Common myeloid progenitor, CD34-positive (primary cell): ENCODE measurements at regions not wholly inside any gene's neighbourhood (a gene's known extent, or its start where the extent isn't known, plus 50 kb on each side); places are given as distances from the start of the nearest gene placed in this dataset.
"Not testable (repeated sequence)": the region's sequence is repeated elsewhere in the genome, so short reads cannot be mapped to it uniquely, and the experiment has no call there.

Source experiments
- CTCF ChIA-PET: fragments of 350-600 bp; sonication (Branson Sonifier 250); formaldehyde crosslinking; loops from one replicate; lab custom pipeline; 2021; ENCODE audit warnings: antibody characterized with exemption; lab: Charles Lee
- POLR2A ChIA-PET: fragments of 350-600 bp; sonication (Branson Sonifier 250); formaldehyde crosslinking; loops from one replicate; lab custom pipeline; 2021; ENCODE audit warnings: antibody characterized with exemption; lab: Charles Lee
- DNase-seq, 3 donors: peaks; one replicate each; pipeline versions ENCODE4 v3.0.0 to v3.0.0-alpha.2; 2013
- H3K27ac ChIP-seq, 2 experiments: 1 replicate in 1 of 2; 2 replicates in 1 of 2; pipeline ENCODE4 v1.7.0; 2013; ENCODE audit warnings: inconsistent platforms in 2 of 2, low read length in 2 of 2, mild to moderate bottlenecking in 2 of 2, low read depth in 1 of 2, moderate library complexity in 1 of 2; ENCODE audit not compliant: severe bottlenecking in 2 of 2, insufficient read depth in 1 of 2, poor library complexity in 1 of 2
- H3K27me3 ChIP-seq, 5 experiments: replicated peaks in 2 of 5; 1 replicate in 3 of 5; 2 replicates in 2 of 5; pipeline versions ENCODE4 v1.6.1 to v1.7.0; 2013; ENCODE audit warnings: low read length in 4 of 5, mild to moderate bottlenecking in 2 of 5, moderate library complexity in 2 of 5, inconsistent platforms in 1 of 5; ENCODE audit not compliant: insufficient read depth in 5 of 5, control insufficient read depth in 4 of 5
- H3K36me3 ChIP-seq, 4 experiments: 1 replicate in 2 of 4; 2 replicates in 2 of 4; pipeline versions ENCODE4 v1.6.1 to v1.7.0; 2013; ENCODE audit warnings: low read length in 3 of 4, control low read depth in 1 of 4, mild to moderate bottlenecking in 1 of 4; ENCODE audit not compliant: control insufficient read depth in 4 of 4, insufficient read depth in 4 of 4
- H3K4me1 ChIP-seq, 4 experiments: 1 replicate in 3 of 4; 2 replicates in 1 of 4; pipeline versions ENCODE4 v1.6.1 to v1.7.1; 2013; ENCODE audit warnings: low read length in 3 of 4, mild to moderate bottlenecking in 3 of 4, control low read depth in 1 of 4, inconsistent platforms in 1 of 4, moderate library complexity in 1 of 4; ENCODE audit not compliant: control insufficient read depth in 4 of 4, insufficient read depth in 4 of 4; ENCODE audit errors: control extremely low read depth in 1 of 4
- H3K4me3 ChIP-seq, 7 experiments: 1 replicate in 4 of 7; 2 replicates in 3 of 7; pipeline versions ENCODE4 v1.5.1 to v1.7.0; 2013; ENCODE audit warnings: mild to moderate bottlenecking in 7 of 7, low read length in 6 of 7, moderate library complexity in 6 of 7, inconsistent platforms in 2 of 7, low read depth in 2 of 7, control low read depth in 1 of 7; ENCODE audit not compliant: insufficient read depth in 4 of 7, control insufficient read depth in 1 of 7; ENCODE audit errors: extremely low read depth in 1 of 7
- H3K9me3 ChIP-seq, 5 experiments: 1 replicate in 4 of 5; 2 replicates in 1 of 5; pipeline versions ENCODE4 v1.6.1 to v1.7.1; 2013; ENCODE audit warnings: low read length in 4 of 5, mild to moderate bottlenecking in 2 of 5, inconsistent platforms in 1 of 5, low read depth in 1 of 5, moderate library complexity in 1 of 5; ENCODE audit not compliant: control insufficient read depth in 4 of 5, insufficient read depth in 2 of 5; ENCODE audit errors: control extremely low read depth in 1 of 5
- WGBS: methylation state at CpG from one replicate; pipeline ENCODE4 v1.1.5; 2013; ENCODE audit not compliant: insufficient coverage; 5-methylcytosine and 5-hydroxymethylcytosine counted together

DNA sequence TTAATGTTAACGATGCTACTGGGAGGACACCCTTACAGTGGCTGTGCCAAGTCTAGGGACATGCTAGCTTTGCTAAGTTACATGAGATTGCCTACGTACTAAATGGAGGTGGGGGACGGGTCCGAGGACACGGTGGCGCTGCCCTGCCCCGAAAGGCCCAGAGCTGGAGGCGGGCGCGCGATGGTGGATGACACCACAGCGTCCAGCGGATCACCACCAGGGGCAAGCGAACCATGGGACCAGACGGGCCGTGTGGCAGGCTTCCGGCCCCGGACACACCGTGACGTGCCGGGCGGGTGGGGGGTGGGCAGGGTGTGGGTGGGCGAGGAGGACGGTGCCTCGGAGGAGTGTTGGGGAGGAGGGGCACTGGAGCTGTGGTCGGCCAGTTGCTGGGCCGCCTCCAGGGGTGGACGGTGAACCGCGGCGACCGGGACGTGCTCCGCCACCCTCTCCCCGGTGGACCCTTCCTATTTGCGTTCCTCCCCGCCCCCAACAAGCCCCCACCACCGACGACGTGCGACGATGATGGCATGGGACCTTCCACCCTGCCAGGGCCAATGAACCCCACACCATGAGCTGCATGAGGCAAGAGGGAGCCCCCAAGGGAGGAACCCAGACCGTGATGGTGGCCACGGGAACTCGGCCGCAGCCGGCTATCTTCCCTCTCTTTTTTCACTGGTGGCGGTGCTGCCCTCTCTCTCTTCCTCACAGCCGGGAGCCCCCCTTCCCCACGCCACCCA, 773.3 kb upstream of the DEFB115 start:
- DNase-seq: no peak
- Histone ChIP-seq H3K4me3 (no peak overlapping the region), H3K4me1 (no peaks in the 10 kb centered on the region), H3K27me3 (peaks cover 0 to 7% (median 0%) of the 10 kb centered on the region in 5 experiments), H3K36me3 (no peaks in the 10 kb centered on the region), H3K9me3 (peaks cover 0 to 35% (median 18%) of the 10 kb centered on the region in 5 experiments), H3K27ac (no peak overlapping the region)
- ChIA-PET POLR2A (no interaction called here), CTCF (no interaction called here)
- over 99% methylated on average over 15 of the region's 50 CpGs for WGBS

DNA sequence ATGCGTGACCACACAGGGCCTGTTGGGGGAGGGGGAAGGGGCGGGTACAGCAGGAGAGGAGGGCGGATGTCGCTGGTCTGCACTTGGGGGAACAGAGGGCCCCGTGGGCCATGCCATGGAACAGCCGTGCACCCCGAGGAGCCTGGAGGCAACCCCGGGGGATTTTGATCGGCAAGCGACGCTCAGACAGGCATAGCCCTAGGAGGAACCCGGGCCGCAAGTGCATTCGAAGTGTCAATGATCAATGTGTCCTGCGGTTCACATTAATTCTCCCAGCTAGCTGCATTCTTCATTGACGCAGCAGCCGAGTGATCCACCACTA, 772.8 kb upstream of the DEFB115 start:
- H3K4me3 ChIP-seq: no peak overlapping the region
- no peaks in the 10 kb centered on the region for H3K4me1 ChIP-seq
- H3K36me3 ChIP-seq: no peaks in the 10 kb centered on the region
- CTCF ChIA-PET: no interaction called here
- no peak overlapping the region for H3K27ac ChIP-seq
- no peak for DNase-seq
- peaks cover 0 to 40% (median 22%) of the 10 kb centered on the region in 5 experiments for H3K9me3 ChIP-seq
- peaks cover 0 to 7% (median 0%) of the 10 kb centered on the region in 5 experiments for H3K27me3 ChIP-seq
- POLR2A ChIA-PET: no interaction called here
- WGBS: 98% methylated on average over 14 of the region's 17 CpGs

DNA sequence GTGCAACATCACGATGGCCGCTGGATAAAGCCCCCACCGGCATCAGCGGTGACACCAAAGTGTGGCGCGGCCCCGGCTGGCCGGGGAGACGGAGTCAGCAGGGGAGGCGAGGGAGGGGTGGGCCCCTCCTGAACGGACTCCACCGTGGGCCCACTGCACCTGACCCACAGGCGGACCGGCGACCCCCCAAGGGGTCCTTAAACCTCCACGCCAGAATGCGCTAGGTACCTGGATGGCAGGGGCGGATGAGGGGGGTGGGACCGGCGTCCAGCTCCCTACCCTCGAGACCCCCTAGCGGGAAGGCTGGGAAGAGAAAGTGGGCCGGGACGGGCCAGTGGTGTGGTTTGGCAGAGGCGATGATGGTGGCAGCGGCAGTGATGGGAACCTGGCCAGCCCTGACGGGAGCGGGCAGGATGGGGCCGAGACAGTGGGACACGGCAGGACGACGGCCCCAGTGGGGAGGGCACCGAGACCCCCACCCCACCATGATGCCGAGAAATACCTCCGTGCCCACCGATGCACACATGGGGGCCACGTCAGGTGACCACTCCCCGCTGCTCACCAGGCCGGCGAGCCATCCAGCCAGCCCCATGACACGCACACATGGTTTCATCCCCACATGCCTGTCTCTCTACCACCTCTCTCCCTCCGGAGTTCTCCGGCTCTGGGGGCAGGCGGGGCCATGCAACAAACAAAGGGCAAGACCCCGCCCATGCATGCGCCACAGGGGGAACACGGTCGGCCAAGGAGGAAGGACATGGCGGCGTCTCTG, 771.9 kb upstream of the DEFB115 start:
- Histone ChIP-seq H3K27ac (no peak overlapping the region), H3K27me3 (peaks cover 0 to 7% (median 0%) of the 10 kb centered on the region in 5 experiments), H3K4me3 (no peak overlapping the region), H3K4me1 (no peaks in the 10 kb centered on the region), H3K36me3 (no peaks in the 10 kb centered on the region), H3K9me3 (peaks cover 0 to 41% (median 23%) of the 10 kb centered on the region in 5 experiments)
- POLR2A ChIA-PET: no interaction called here
- CTCF ChIA-PET: no interaction called here
- WGBS: 96% methylated on average over 45 of the region's 50 CpGs
- no peak for DNase-seq

DNA sequence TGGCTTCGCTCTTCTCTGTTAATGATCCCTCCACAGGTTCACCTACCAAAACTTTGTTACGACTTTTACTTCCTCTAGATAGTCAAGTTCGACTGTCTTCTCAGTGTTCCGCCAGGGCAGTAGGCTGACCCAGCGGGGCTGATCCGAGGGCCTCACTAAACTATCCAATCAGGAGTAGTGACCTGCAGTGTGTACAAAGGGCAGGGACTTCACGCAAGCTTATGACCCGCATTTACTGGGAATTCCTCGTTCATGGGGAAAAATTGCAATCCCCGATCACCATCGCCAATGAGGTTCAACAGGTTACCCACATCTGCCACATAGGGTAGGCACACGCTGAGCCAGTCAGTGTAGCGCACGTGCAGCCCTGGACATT, 771.4 kb upstream of the DEFB115 start:
- Histone ChIP-seq H3K36me3 (no peaks in the 10 kb centered on the region), H3K27ac (no peak overlapping the region), H3K4me1 (no peaks in the 10 kb centered on the region), H3K27me3 (peaks cover 0 to 7% (median 0%) of the 10 kb centered on the region in 5 experiments), H3K9me3 (peaks cover 0 to 41% (median 23%) of the 10 kb centered on the region in 5 experiments), H3K4me3 (no peak overlapping the region)
- 92% methylated on average over 9 of the region's 14 CpGs for WGBS
- DNase-seq: no peak
- ChIA-PET POLR2A (no interaction called here), CTCF (no interaction called here)

DNA sequence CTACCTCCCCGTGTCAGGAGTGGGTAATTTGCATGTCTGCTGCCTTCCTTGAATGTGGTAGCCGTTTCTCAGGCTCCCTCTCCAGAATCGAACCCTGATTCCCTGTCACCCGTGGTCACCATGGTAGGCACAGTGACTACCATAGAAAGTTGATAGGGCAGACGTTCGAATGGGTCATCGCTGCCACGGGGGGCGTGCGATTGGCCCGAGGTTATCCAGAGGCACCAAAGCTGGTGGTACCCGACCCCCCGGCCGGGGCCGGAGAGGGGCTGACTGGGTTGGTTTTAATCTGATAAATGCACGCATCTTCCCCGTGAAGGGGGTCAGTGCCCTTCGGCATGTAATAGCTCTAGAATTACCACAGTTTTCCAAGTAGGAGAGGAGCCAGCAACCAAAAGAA, 770.0 kb upstream of the DEFB115 start:
- peak in 1 of 3 donors; percentile 6 for DNase-seq
- H3K27ac ChIP-seq, H3K4me1 ChIP-seq, H3K27me3 ChIP-seq, CTCF ChIA-PET, POLR2A ChIA-PET, H3K4me3 ChIP-seq, H3K36me3 ChIP-seq: not testable (repeated sequence)
- WGBS: 94% methylated on average over 18 of the region's 18 CpGs
- peaks cover 0 to 41% (median 23%) of the 10 kb centered on the region in 5 experiments for H3K9me3 ChIP-seq

DNA sequence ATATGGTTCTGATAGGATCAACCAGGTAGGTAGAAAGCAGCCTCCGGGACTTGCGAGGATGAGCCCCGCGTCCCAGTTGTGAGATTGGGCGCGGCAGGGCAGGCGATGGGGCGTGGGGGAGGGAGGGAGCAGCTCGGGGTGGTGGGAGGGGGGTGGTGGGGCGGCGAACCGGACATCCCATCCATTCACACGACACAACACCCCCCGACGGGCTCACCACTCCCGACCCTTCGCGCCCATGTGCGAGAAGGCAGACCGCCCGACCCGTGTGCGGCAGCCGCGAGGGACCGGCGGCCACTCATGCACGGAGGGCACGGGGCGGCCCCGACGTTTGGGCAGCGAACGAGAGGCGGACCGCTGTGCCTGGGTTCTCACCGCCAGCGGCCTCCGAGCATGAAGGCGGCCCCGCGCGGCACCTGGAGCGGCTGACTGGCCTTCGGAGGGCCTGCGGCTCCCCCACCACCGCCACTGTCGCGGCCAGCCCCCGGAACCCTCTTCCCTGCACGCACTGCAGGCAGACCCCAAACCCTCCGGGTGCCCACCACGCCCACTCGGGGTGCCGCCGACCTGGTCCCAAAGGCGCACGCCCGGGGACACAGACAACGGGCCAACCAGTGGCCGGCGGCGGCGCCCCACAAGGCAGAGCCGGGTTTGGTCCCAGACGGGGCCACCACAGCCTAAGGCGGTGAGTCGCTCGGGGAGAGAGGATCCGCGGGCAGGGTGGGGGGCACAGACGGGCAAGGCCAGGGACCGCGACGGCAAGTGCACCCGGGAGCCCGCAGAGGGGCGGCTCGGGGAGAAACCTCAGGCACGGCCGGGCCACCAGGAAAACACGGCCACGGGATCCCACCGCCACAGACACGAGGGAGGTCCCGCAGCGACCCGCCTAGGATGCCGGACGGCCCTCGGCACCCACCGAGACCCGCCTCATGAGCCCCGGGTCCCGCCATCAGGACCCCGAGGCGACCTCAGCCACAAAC, 769.2 kb upstream of the DEFB115 start:
- Histone ChIP-seq H3K27me3 (peaks cover 0 to 7% (median 0%) of the 10 kb centered on the region in 5 experiments), H3K27ac (no peak overlapping the region), H3K4me3 (no peak overlapping the region), H3K9me3 (peaks cover 0 to 41% (median 23%) of the 10 kb centered on the region in 5 experiments), H3K36me3 (no peaks in the 10 kb centered on the region), H3K4me1 (no peaks in the 10 kb centered on the region)
- CTCF ChIA-PET: no interaction called here
- no peak for DNase-seq
- WGBS: 82% methylated on average over 73 of the region's 97 CpGs
- POLR2A ChIA-PET: no interaction called here
